SH-SY5Y (cell line): ENCODE measurements at regions not wholly inside any gene's neighbourhood (a gene's known extent, or its start where the extent isn't known, plus 50 kb on each side); places are given as distances from the start of the nearest gene placed in this dataset.

Experiments used
- GATA2 ChIP-seq: IDR thresholded peaks from 2 replicates; pipeline ENCODE4 v1.6.1; 2011; ENCODE audit warnings: mild to moderate bottlenecking, low read depth, low read length
- GATA3 ChIP-seq: IDR thresholded peaks from 2 replicates; pipeline ENCODE4 v1.6.1; 2011; ENCODE audit warnings: low read depth, mild to moderate bottlenecking, low read length, moderate library complexity

- TF ChIP-seq GATA2: no peak
- TF ChIP-seq GATA3: no peak
Observed at GRCh38 chr2:167697194-167697593, 550.2 kb downstream of the STK39 start.
